ENCODE measurements at regions not wholly inside any gene's neighbourhood (a gene's known extent, or its start where the extent isn't known, plus 50 kb on each side); places are given as distances from the start of the nearest gene placed in this dataset.

DNA sequence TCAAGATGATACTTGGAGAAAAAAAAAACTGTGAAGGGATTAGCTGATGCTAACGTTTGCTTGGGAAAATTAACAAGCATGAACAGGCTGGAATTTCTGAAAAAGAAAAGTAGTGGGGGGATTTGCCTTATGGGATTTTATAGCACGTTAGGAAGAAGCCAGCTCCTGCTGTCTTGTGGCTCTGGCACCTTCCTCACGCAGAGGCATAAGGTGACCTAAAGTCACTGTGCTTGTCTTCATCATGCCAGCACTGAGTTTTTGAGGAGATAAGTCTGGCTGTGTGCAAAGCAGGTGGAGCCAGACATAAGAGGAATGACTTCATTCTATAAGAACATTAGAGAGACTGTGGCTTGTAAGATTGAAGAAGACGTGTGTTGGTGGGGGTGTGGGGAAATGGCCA lies 94.4 kb upstream of the MAP1B start:
- no peaks in the 10 kb centered on the region for H3K27me3 ChIP-seq
- no peak overlapping the region for H3K4me3 ChIP-seq
- peaks cover 9% of the 10 kb centered on the region for H3K4me1 ChIP-seq
- TF ChIP-seq EP300 (IDR thresholded peaks at IDR 0.05) (no peak), POLR2A (IDR thresholded peaks at IDR 0.05) (no peak), POLR2AphosphoS5 (IDR thresholded peaks at IDR 0.05) (no peak)
- TF ChIP-seq, protein P1, sequence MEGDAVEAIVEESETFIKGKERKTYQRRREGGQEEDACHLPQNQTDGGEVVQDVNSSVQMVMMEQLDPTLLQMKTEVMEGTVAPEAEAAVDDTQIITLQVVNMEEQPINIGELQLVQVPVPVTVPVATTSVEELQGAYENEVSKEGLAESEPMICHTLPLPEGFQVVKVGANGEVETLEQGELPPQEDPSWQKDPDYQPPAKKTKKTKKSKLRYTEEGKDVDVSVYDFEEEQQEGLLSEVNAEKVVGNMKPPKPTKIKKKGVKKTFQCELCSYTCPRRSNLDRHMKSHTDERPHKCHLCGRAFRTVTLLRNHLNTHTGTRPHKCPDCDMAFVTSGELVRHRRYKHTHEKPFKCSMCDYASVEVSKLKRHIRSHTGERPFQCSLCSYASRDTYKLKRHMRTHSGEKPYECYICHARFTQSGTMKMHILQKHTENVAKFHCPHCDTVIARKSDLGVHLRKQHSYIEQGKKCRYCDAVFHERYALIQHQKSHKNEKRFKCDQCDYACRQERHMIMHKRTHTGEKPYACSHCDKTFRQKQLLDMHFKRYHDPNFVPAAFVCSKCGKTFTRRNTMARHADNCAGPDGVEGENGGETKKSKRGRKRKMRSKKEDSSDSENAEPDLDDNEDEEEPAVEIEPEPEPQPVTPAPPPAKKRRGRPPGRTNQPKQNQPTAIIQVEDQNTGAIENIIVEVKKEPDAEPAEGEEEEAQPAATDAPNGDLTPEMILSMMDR (IDR thresholded peaks at IDR 0.05): no peak
- no peak overlapping the region for H3K27ac ChIP-seq
- 70% methylated on average over 4 of the region's 4 CpGs for WGBS
- no peaks in the 10 kb centered on the region for H3K9me3 ChIP-seq
- no peak for DNase-seq (ENCODE audit: low spot score in 2 of 2)
- H3K36me3 ChIP-seq: no peaks in the 10 kb centered on the region

DNA sequence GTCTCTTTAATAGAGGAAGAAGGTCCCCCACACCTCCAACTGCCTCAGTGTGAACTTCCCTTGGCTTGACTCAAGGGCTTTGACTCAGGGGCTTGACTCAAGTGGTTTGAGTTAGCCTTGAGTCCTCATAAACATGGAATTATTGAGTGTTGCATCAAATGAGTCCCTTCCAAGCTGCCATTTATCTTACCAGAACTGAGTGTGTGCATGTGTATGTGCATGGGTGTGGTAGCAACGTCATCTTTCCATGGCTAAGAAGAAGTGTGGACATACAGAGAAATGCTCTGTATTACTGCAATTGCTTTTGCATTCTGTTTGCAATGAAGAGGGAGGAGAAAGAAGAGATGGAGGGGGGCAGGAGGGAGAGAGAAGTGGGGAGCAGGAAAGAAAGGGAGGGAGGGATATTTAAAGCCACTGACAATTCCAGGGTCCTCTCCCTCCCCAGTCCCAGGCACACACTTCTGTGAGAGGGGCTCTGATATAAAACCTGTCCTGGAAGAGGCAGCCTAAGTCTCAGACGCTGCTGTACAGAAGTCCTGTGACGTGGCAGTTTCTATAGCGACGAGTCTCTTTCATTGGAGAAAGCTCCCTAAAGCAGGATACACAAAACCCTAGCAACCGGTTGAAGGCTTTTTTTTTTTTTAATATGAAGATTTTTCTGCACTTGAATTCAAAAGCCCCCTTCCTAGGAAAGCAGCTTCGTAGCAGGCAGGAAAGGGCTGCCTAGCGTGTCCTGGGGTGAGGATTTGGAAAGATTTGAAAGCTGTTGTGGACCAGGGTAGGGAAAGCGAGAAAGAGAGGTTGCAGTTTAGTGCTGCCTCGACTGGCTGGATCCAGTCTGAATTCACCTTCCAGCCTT lies 93.3 kb upstream of the MAP1B start:
- Histone ChIP-seq H3K4me3 (no peak overlapping the region), H3K9me3 (no peaks in the 10 kb centered on the region), H3K27me3 (no peaks in the 10 kb centered on the region), H3K36me3 (no peaks in the 10 kb centered on the region), H3K27ac (no peak overlapping the region), H3K4me1 (peaks cover 9% of the 10 kb centered on the region)
- 55% methylated on average over 10 of the region's 10 CpGs for WGBS
- no peak for DNase-seq (ENCODE audit: low spot score in 2 of 2)
- TF ChIP-seq, protein P1 (IDR thresholded peaks at IDR 0.05): no peak
- TF ChIP-seq POLR2A (IDR thresholded peaks at IDR 0.05) (no peak), POLR2AphosphoS5 (IDR thresholded peaks at IDR 0.05) (no peak), EP300 (IDR thresholded peaks at IDR 0.05) (no peak)

DNA sequence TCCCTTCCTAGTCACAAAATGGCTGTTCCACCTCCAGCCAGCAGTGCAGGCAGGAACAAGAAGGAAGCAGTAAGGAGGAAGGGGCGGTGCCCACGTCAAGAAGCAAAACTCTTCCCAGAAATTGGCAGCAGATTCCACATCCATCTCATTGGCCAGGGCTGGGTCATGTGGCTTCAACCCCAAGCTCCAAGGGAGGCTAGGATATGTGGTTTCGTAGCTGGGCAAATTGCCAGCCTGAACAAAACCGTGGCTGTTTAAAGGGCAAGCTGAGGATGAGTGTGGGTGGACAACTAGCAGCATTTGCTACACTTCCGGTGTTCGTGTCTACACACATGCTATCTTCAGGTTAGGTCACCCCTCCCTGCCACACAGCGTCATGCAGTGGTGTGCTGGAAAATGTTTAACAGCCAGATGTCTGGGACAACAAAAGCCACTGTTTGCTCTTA lies 92.1 kb upstream of the MAP1B start:
- H3K27ac ChIP-seq: no peak overlapping the region
- no peak for DNase-seq (ENCODE audit: low spot score in 2 of 2)
- no peaks in the 10 kb centered on the region for H3K9me3 ChIP-seq
- H3K4me1 ChIP-seq: peaks cover 9% of the 10 kb centered on the region
- TF ChIP-seq EP300 (IDR thresholded peaks at IDR 0.05) (no peak), POLR2A (IDR thresholded peaks at IDR 0.05) (no peak), POLR2AphosphoS5 (IDR thresholded peaks at IDR 0.05) (no peak)
- TF ChIP-seq, protein P1 (IDR thresholded peaks at IDR 0.05): no peak
- H3K4me3 ChIP-seq: no peak overlapping the region
- no peaks in the 10 kb centered on the region for H3K36me3 ChIP-seq
- 49% methylated on average over 7 of the region's 7 CpGs for WGBS
- no peaks in the 10 kb centered on the region for H3K27me3 ChIP-seq

DNA sequence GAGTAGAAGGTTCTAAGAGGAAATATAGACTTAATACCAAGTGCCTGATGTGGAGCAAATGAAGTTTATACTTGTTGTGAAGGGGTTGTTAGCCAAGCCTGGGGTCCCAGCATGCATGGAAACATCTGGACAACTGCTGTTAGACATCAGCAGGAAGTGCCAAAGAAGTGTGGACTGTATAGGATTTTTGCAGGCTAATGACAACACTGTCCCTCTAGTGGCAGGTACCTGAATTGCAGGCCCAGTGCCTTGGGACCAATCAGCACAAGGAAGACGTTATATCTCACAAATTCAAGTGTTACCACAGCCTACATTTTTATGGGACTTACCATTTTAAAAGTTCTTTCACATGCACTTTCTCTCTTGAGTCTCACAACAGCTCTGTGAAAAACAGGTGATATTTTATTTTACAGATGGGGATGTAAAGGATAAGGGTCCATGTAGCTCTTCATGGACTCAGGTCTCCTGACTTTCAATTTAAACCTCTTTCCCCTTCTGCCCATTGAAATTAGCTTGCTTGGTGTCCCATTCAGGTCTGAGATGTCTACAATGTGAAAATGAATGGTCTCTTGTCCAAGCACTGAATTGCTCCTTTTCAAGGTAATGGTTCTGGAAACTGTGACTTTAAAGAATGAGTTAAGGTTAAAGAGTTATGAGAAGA lies 89.0 kb upstream of the MAP1B start:
- Histone ChIP-seq H3K27ac (no peak overlapping the region), H3K27me3 (no peaks in the 10 kb centered on the region), H3K9me3 (no peaks in the 10 kb centered on the region), H3K4me1 (peaks cover 6% of the 10 kb centered on the region), H3K4me3 (no peak overlapping the region), H3K36me3 (no peaks in the 10 kb centered on the region)
- no peak for DNase-seq (ENCODE audit: low spot score in 2 of 2)
- 21% methylated on average over 1 of the region's 1 CpG for WGBS
- no peak for TF ChIP-seq EP300 (IDR thresholded peaks at IDR 0.05)
- no peak for TF ChIP-seq POLR2A (IDR thresholded peaks at IDR 0.05)
- no peak for TF ChIP-seq POLR2AphosphoS5 (IDR thresholded peaks at IDR 0.05)
- TF ChIP-seq, protein P1 (IDR thresholded peaks at IDR 0.05): peak; percentile 17 to 62

Data from suprapubic skin (tissue), 4 donors.